HepG2 (cell line): ENCODE measurements at regions not wholly inside any gene's neighbourhood (a gene's known extent, or its start where the extent isn't known, plus 50 kb on each side); places are given as distances from the start of the nearest gene placed in this dataset.

Experiments
- ATAC-seq: fragments of 200-7000 bp; cut with Tn5 transposase; 3 replicates; pipeline ENCODE4 v1.9.1; 2020; ENCODE audit warnings: mild to moderate bottlenecking, moderate library complexity
- BruUV-seq: library from RNA; stranded (reverse); fragments of 400-500 nt; replicated peaks from 2 replicates; lab custom pipeline; 2021; lab: Mats Ljungman, UMichigan
- CTCF ChIA-PET: fragments of 300-600 bp; formaldehyde crosslinking; extraction: SDS; loops from one replicate; lab custom pipeline; 2021; ENCODE audit warnings: low total read pairs, inconsistent platforms, low intra/inter-chr PET ratio; lab: Yijun Ruan, JAX
- POLR2A ChIA-PET: fragments of 350-600 bp; sonication (Branson Sonifier 250); formaldehyde crosslinking; loops from one replicate; lab custom pipeline; 2020; ENCODE audit warnings: antibody characterized with exemption, inconsistent platforms; lab: Yijun Ruan, JAX
- DNase-seq: peaks from one replicate; pipeline ENCODE4 v3.0.0-alpha.2; 2015; ENCODE audit warnings: low spot score
- FAIRE-seq: peaks from 3 replicates; lab custom pipeline; 2011; peaks lifted over from hg19 to GRCh38; lab: Jason Lieb, UNC
- H2AFZ ChIP-seq: one replicate; pipeline ENCODE4 v1.6.1; 2011; ENCODE audit warnings: low read length, inconsistent platforms
- H3K27ac ChIP-seq: fragments of 300-600 bp; 3 replicates; pipeline ENCODE4 v1.8.0; 2011; ENCODE audit warnings: mixed run types, mild to moderate bottlenecking, mixed read lengths, low read length, inconsistent platforms; ENCODE audit not compliant: insufficient read depth; ENCODE audit errors: extremely low read length
- H3K27me3 ChIP-seq, 2 experiments: fragments of 200-600 bp in 1 of 2; 2 replicates in 1 of 2; 3 replicates in 1 of 2; pipeline versions ENCODE4 v1.6.0 to v1.8.0; 2011; ENCODE audit warnings: low read length in 2 of 2, mild to moderate bottlenecking in 2 of 2, moderate library complexity in 2 of 2, inconsistent platforms in 1 of 2; ENCODE audit not compliant: insufficient read depth in 2 of 2, control insufficient read depth in 1 of 2
- H3K36me3 ChIP-seq, 2 experiments: fragments of 200-600 bp in 1 of 2; replicated peaks in 1 of 2; 2 replicates in 1 of 2; 3 replicates in 1 of 2; pipeline versions ENCODE4 v1.5.1 to v1.8.0; 2011; ENCODE audit warnings: low read length in 2 of 2, inconsistent platforms in 1 of 2; ENCODE audit not compliant: insufficient read depth in 2 of 2, control insufficient read depth in 1 of 2
- H3K4me1 ChIP-seq: 2 replicates; pipeline ENCODE4 v1.5.1; 2012; ENCODE audit warnings: low read length, inconsistent platforms; ENCODE audit not compliant: insufficient read depth
- H3K4me2 ChIP-seq: 2 replicates; pipeline ENCODE4 v1.6.0; 2011; ENCODE audit warnings: low read depth, low read length, inconsistent platforms
- H3K4me3 ChIP-seq, 3 experiments: fragments of 200-600 bp in 1 of 3; sonication (generic), shearing (Covaris generic) in 1 of 3; replicated peaks in 1 of 3; 2 replicates each; pipeline ENCODE4 v1.5.1; 2011 to 2016; ENCODE audit warnings: low read length in 3 of 3, inconsistent platforms in 2 of 3, low read depth in 2 of 3, mild to moderate bottlenecking in 2 of 3, control low read depth in 1 of 3, mixed read lengths in 1 of 3; ENCODE audit not compliant: insufficient read depth in 1 of 3
- H3K79me2 ChIP-seq: one replicate; pipeline ENCODE4 v1.6.1; 2011; ENCODE audit warnings: low read length, inconsistent platforms; ENCODE audit not compliant: insufficient read depth
- H3K9ac ChIP-seq: 2 replicates; pipeline ENCODE4 v1.6.0; 2011; ENCODE audit warnings: mild to moderate bottlenecking, low read depth, low read length, inconsistent platforms; ENCODE audit not compliant: insufficient read depth
- H3K9me3 ChIP-seq: 2 replicates; pipeline ENCODE4 v1.5.1; 2012; ENCODE audit warnings: mild to moderate bottlenecking, low read length
- H4K20me1 ChIP-seq: 2 replicates; pipeline ENCODE4 v1.6.0; 2011; ENCODE audit warnings: inconsistent platforms, mild to moderate bottlenecking, low read length, moderate library complexity; ENCODE audit not compliant: insufficient read depth
- CBX5 ChIP-seq: sonication (generic); formaldehyde crosslinking; IDR thresholded peaks from 2 replicates; pipeline ENCODE4 v1.4.0; 2020; ENCODE audit warnings: missing genetic modification reagents, borderline replicate concordance
- CREB1 ChIP-seq, 2 experiments: fragments of 450-650 bp in 1 of 2; IDR thresholded peaks; 2 replicates each; pipeline ENCODE4 v1.6.1; 2016 to 2017; ENCODE audit warnings: control low read depth in 1 of 2, mild to moderate bottlenecking in 1 of 2, missing compliant biosample characterization in 1 of 2, missing genetic modification characterization in 1 of 2
- CSRNP2 ChIP-seq: sonication (generic); formaldehyde crosslinking; conservative IDR thresholded peaks from 2 replicates; pipeline ENCODE4 v1.8.0; 2022; ENCODE audit warnings: low read depth, missing genetic modification reagents
- FOXM1 ChIP-seq: sonication (generic); formaldehyde crosslinking; IDR thresholded peaks from 2 replicates; pipeline ENCODE4 v1.5.0; 2020; ENCODE audit warnings: missing genetic modification reagents
- HDAC6 ChIP-seq: fragments of 200-600 bp; sonication (generic); IDR thresholded peaks from 2 replicates; pipeline ENCODE4 v1.7.0; 2017; ENCODE audit warnings: mild to moderate bottlenecking, antibody characterized with exemption, low read length, low read depth
- HMGA1 ChIP-seq: sonication (generic); formaldehyde crosslinking; conservative IDR thresholded peaks from 2 replicates; pipeline ENCODE4 v1.4.0; 2020; ENCODE audit warnings: missing genetic modification reagents
- MTA3 ChIP-seq: sonication (generic); formaldehyde crosslinking; IDR thresholded peaks from 2 replicates; pipeline ENCODE4 v1.4.0; 2020; ENCODE audit warnings: missing genetic modification reagents
- NCOA2 ChIP-seq: sonication (generic); formaldehyde crosslinking; IDR thresholded peaks from 2 replicates; pipeline ENCODE4 v1.8.0; 2022; ENCODE audit warnings: inconsistent platforms
- NFRKB ChIP-seq: fragments of 450-650 bp; IDR thresholded peaks from 2 replicates; pipeline ENCODE4 v1.6.1; 2017
- NR2F2 ChIP-seq: IDR thresholded peaks from 2 replicates; pipeline ENCODE4 v1.6.1; 2012; ENCODE audit warnings: low read depth, inconsistent platforms, borderline replicate concordance
- NR2F6 ChIP-seq, 2 experiments: IDR thresholded peaks; 2 replicates each; pipeline ENCODE4 v1.6.1; 2016; ENCODE audit warnings: antibody characterized with exemption in 1 of 2, mild to moderate bottlenecking in 1 of 2
- THAP11 ChIP-seq: IDR thresholded peaks from 2 replicates; pipeline ENCODE4 v1.6.1; 2016; ENCODE audit warnings: missing biosample characterization, missing genetic modification reagents
- ZC3H4 ChIP-seq: sonication (generic); formaldehyde crosslinking; IDR thresholded peaks from 2 replicates; pipeline ENCODE4 v1.4.0; 2020; ENCODE audit warnings: missing genetic modification reagents, borderline replicate concordance
- ZNF205 ChIP-seq: IDR thresholded peaks from 2 replicates; pipeline ENCODE4 v1.6.1; 2018; ENCODE audit warnings: missing biosample characterization, missing genetic modification reagents
- ZNF24 ChIP-seq: fragments of 450-650 bp; IDR thresholded peaks from 2 replicates; pipeline ENCODE4 v1.6.1; 2017; ENCODE audit warnings: antibody characterized with exemption, mild to moderate bottlenecking
- ZNF329 ChIP-seq: sonication (generic); formaldehyde crosslinking; IDR thresholded peaks from 2 replicates; pipeline ENCODE4 v1.9.0; 2021; ENCODE audit warnings: low read depth, mild to moderate bottlenecking, missing genetic modification reagents
- ZNF414 ChIP-seq: sonication (generic); formaldehyde crosslinking; IDR thresholded peaks from 2 replicates; pipeline ENCODE4 v1.5.0; 2020; ENCODE audit warnings: missing genetic modification reagents
- ZNF510 ChIP-seq: sonication (generic); formaldehyde crosslinking; IDR thresholded peaks from 2 replicates; pipeline ENCODE4 v1.4.0; 2020; ENCODE audit warnings: low read depth, mild to moderate bottlenecking, missing genetic modification reagents
- ZNF564 ChIP-seq: sonication (generic); formaldehyde crosslinking; IDR thresholded peaks from 2 replicates; pipeline ENCODE4 v1.8.1; 2023; ENCODE audit warnings: mild to moderate bottlenecking, missing genetic modification reagents
- ZNF598 ChIP-seq: sonication (generic); formaldehyde crosslinking; IDR thresholded peaks from 2 replicates; pipeline ENCODE4 v1.5.1; 2020; ENCODE audit warnings: mild to moderate bottlenecking, missing genetic modification reagents, borderline replicate concordance
- WGBS: methylation state at CpG from one replicate; pipeline ENCODE4 v1.1.6; 2017; ENCODE audit warnings: low lambda C conversion rate; 5-methylcytosine and 5-hydroxymethylcytosine counted together
- in situ Hi-C: cut with HindIII; loops from 2 replicates; pipeline ENCODE4 v1.10.0; 2017; ENCODE audit warnings: low pct_unique_long_range_greater_than_20kb; ENCODE audit not compliant: extremely low pct_ligation_motif_present
- intact Hi-C: fragments of 100-400 bp; cut with micrococcal nuclease; formaldehyde crosslinking; loops from one replicate; pipeline ENCODE4 v1.10.0; 2022; ENCODE audit not compliant: unreplicated experiment
- TF ChIP-seq, protein P1 (sequence below): sonication (generic); formaldehyde crosslinking; IDR thresholded peaks from 2 replicates; pipeline ENCODE4 v1.5.0; 2020; ENCODE audit warnings: missing genetic modification reagents, mild to moderate bottlenecking, borderline replicate concordance
- TF ChIP-seq, protein P2 (sequence below): IDR thresholded peaks from 2 replicates; pipeline ENCODE4 v1.6.1; 2016

- no peak for TF ChIP-seq ZNF414 (CRISPR knock-in tag)
- no peak for TF ChIP-seq ZNF24
- no peak for TF ChIP-seq ZNF564 (CRISPR knock-in tag)
- TF ChIP-seq MTA3 (CRISPR knock-in tag), result no peak
- no peak for TF ChIP-seq NFRKB
- no peak for TF ChIP-seq NR2F2
- no peak for TF ChIP-seq ZNF205
- TF ChIP-seq NR2F6 (IDR thresholded peaks at IDR 0.05), result no peak
- no peak for TF ChIP-seq NR2F6 (CRISPR knock-in tag; IDR thresholded peaks at IDR 0.05)
These were observed 138.2 kb upstream of the NTM start (continued) for GRCh38 chr11:131232261-131232660.

GRCh38 chr11:131234221-131234620, 136.2 kb upstream of the NTM start:
- no peaks in the 10 kb centered on the region for H3K36me3 ChIP-seq
- CTCF ChIA-PET, result no interaction called here
- FAIRE-seq (no peak), ATAC-seq (no peak), DNase-seq (no peak)
- H3K79me2 ChIP-seq, result no peaks in the 10 kb centered on the region
- intact Hi-C loops (no loop called here), in situ Hi-C loops (no loop called here)
- no peak overlapping the region for H3K9ac ChIP-seq
- H3K4me3 ChIP-seq, result no peak overlapping the region
- H3K27me3 ChIP-seq, result peaks cover 0 to 20% of the 10 kb centered on the region in 2 experiments; a peak in 2 of 5 replicates
- no peak overlapping the region for H2AFZ ChIP-seq
- H3K9me3 ChIP-seq, result no peaks in the 10 kb centered on the region
- H3K27ac ChIP-seq, result no peak overlapping the region
- no TSS peak for BruUV-seq
- H3K4me2 ChIP-seq, result no peak overlapping the region
- POLR2A ChIA-PET, result no interaction called here
- no peaks in the 10 kb centered on the region for H3K4me1 ChIP-seq
- no peaks in the 10 kb centered on the region for H4K20me1 ChIP-seq
- 65% methylated on average over 15 of the region's 15 CpGs for WGBS
- TF ChIP-seq NCOA2 (CRISPR knock-in tag) (no peak), CBX5 (CRISPR knock-in tag) (no peak), THAP11 (CRISPR knock-in tag) (no peak), HDAC6 (no peak), CREB1 (IDR thresholded peaks at IDR 0.05) (no peak), CREB1 (CRISPR knock-in tag; IDR thresholded peaks at IDR 0.05) (no peak), ZNF510 (no peak), ZNF598 (CRISPR knock-in tag) (no peak), HMGA1 (no peak), ZNF329 (CRISPR knock-in tag) (no peak), FOXM1 (CRISPR knock-in tag) (no peak), CSRNP2 (no peak), ZC3H4 (CRISPR knock-in tag) (no peak)
- TF ChIP-seq, protein P1, sequence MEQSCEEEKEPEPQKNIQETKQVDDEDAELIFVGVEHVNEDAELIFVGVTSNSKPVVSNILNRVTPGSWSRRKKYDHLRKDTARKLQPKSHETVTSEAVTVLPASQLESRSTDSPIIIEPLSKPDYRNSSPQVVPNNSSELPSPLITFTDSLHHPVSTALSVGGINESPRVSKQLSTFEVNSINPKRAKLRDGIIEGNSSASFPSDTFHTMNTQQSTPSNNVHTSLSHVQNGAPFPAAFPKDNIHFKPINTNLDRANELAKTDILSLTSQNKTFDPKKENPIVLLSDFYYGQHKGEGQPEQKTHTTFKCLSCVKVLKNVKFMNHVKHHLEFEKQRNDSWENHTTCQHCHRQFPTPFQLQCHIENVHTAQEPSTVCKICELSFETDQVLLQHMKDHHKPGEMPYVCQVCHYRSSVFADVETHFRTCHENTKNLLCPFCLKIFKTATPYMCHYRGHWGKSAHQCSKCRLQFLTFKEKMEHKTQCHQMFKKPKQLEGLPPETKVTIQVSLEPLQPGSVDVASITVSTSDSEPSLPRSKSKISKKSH (CRISPR knock-in tag), result no peak
- TF ChIP-seq, protein P2, sequence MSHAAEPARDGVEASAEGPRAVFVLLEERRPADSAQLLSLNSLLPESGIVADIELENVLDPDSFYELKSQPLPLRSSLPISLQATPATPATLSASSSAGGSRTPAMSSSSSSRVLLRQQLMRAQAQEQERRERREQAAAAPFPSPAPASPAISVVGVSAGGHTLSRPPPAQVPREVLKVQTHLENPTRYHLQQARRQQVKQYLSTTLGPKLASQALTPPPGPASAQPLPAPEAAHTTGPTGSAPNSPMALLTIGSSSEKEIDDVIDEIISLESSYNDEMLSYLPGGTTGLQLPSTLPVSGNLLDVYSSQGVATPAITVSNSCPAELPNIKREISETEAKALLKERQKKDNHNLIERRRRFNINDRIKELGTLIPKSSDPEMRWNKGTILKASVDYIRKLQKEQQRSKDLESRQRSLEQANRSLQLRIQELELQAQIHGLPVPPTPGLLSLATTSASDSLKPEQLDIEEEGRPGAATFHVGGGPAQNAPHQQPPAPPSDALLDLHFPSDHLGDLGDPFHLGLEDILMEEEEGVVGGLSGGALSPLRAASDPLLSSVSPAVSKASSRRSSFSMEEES (CRISPR knock-in tag), result no peak
